Activated T-helper 2 cell treated with anti-CD3 and anti-CD28 coated beads, Interferon-gamma antibody, Interleukin-2, Interleukin-4, amounts not matched to agents 10 μg/mL and 5 μg/mL and 100 μg/mL, durations not matched to agents 14 hours and 24 hours and 36 hours (primary cell): ENCODE measurements at regions not wholly inside any gene's neighbourhood (a gene's known extent, or its start where the extent isn't known, plus 50 kb on each side); places are given as distances from the start of the nearest gene placed in this dataset.

Experiments
- DNase-seq: peaks from one replicate; pipeline ENCODE4 v3.0.0; 2021; ENCODE audit warnings: low spot score
- H3K27ac Mint-ChIP-seq: one replicate; pipeline ENCODE4 v1.8.0; 2021; ENCODE audit warnings: mixed read lengths
- H3K27me3 Mint-ChIP-seq: one replicate; pipeline ENCODE4 v1.8.0; 2021; ENCODE audit warnings: low read depth, mixed read lengths
- H3K36me3 Mint-ChIP-seq: one replicate; pipeline ENCODE4 v1.8.0; 2021; ENCODE audit warnings: low read depth, mixed read lengths
- H3K4me1 Mint-ChIP-seq: one replicate; pipeline ENCODE4 v1.8.0; 2021; ENCODE audit warnings: low read depth, mixed read lengths
- H3K4me3 Mint-ChIP-seq: one replicate; pipeline ENCODE4 v1.8.0; 2021; ENCODE audit warnings: low read depth, mild to moderate bottlenecking, moderate library complexity, mixed read lengths
- H3K9me3 Mint-ChIP-seq: one replicate; pipeline ENCODE4 v1.8.0; 2021; ENCODE audit warnings: mixed read lengths
- intact Hi-C: fragments of 100-400 bp; cut with micrococcal nuclease; formaldehyde crosslinking; loops from one replicate; pipeline ENCODE4 v1.15.1; 2023

- Mint-ChIP-seq H3K9me3 (no peaks in the 10 kb centered on the region), H3K36me3 (no peaks in the 10 kb centered on the region), H3K4me1 (no peaks in the 10 kb centered on the region), H3K27ac (no peak overlapping the region), H3K27me3 (no peaks in the 10 kb centered on the region), H3K4me3 (no peak overlapping the region)
- DNase-seq = no peak
- intact Hi-C loops = no loop called here
These were observed 119.3 kb upstream of the CST7 start for GRCh38 chr20:24829649-24830370.

GRCh38 chr20:24830649-24831048 lies 118.4 kb upstream of the CST7 start:
- no peak overlapping the region for H3K4me3 Mint-ChIP-seq
- DNase-seq = no peak
- no peaks in the 10 kb centered on the region for H3K4me1 Mint-ChIP-seq
- no peaks in the 10 kb centered on the region for H3K27me3 Mint-ChIP-seq
- intact Hi-C loops = no loop called here
- no peak overlapping the region for H3K27ac Mint-ChIP-seq
- no peaks in the 10 kb centered on the region for H3K36me3 Mint-ChIP-seq
- H3K9me3 Mint-ChIP-seq = no peaks in the 10 kb centered on the region

GRCh38 chr20:24831232-24831631 lies 117.8 kb upstream of the CST7 start:
- intact Hi-C loops = no loop called here
- Mint-ChIP-seq H3K27ac (no peak overlapping the region), H3K27me3 (no peaks in the 10 kb centered on the region), H3K4me1 (no peaks in the 10 kb centered on the region), H3K36me3 (no peaks in the 10 kb centered on the region), H3K4me3 (no peak overlapping the region), H3K9me3 (no peaks in the 10 kb centered on the region)
- no peak for DNase-seq

- H3K4me1 Mint-ChIP-seq = no peaks in the 10 kb centered on the region
- H3K36me3 Mint-ChIP-seq = no peaks in the 10 kb centered on the region
- H3K27me3 Mint-ChIP-seq = no peaks in the 10 kb centered on the region
- intact Hi-C loops = no loop called here
- DNase-seq = no peak
- H3K4me3 Mint-ChIP-seq = no peak overlapping the region
- no peak overlapping the region for H3K27ac Mint-ChIP-seq
- H3K9me3 Mint-ChIP-seq = no peaks in the 10 kb centered on the region
These were observed 116.6 kb upstream of the CST7 start for GRCh38 chr20:24832518-24832917.

GRCh38 chr20:24833592-24833991 lies 115.5 kb upstream of the CST7 start:
- no peak overlapping the region for H3K27ac Mint-ChIP-seq
- no peak for DNase-seq
- intact Hi-C loops = no loop called here
- no peak overlapping the region for H3K4me3 Mint-ChIP-seq
- H3K27me3 Mint-ChIP-seq = no peaks in the 10 kb centered on the region
- no peaks in the 10 kb centered on the region for H3K4me1 Mint-ChIP-seq
- H3K9me3 Mint-ChIP-seq = no peaks in the 10 kb centered on the region
- no peaks in the 10 kb centered on the region for H3K36me3 Mint-ChIP-seq

- DNase-seq = no peak
- intact Hi-C loops = no loop called here
- H3K4me3 Mint-ChIP-seq = no peak overlapping the region
- H3K27me3 Mint-ChIP-seq = no peaks in the 10 kb centered on the region
- no peaks in the 10 kb centered on the region for H3K9me3 Mint-ChIP-seq
- H3K27ac Mint-ChIP-seq = no peak overlapping the region
- H3K36me3 Mint-ChIP-seq = no peaks in the 10 kb centered on the region
- no peaks in the 10 kb centered on the region for H3K4me1 Mint-ChIP-seq
These were observed 114.8 kb upstream of the CST7 start for GRCh38 chr20:24834310-24834709.

- no peak for DNase-seq
- Mint-ChIP-seq H3K27ac (no peak overlapping the region), H3K4me3 (no peak overlapping the region), H3K27me3 (no peaks in the 10 kb centered on the region), H3K36me3 (no peaks in the 10 kb centered on the region), H3K4me1 (no peaks in the 10 kb centered on the region), H3K9me3 (no peaks in the 10 kb centered on the region)
- intact Hi-C loops = no loop called here
These were observed 113.9 kb upstream of the CST7 start for GRCh38 chr20:24835195-24835594.

- Mint-ChIP-seq H3K4me1 (no peaks in the 10 kb centered on the region), H3K4me3 (no peak overlapping the region), H3K27me3 (no peaks in the 10 kb centered on the region), H3K9me3 (no peaks in the 10 kb centered on the region), H3K27ac (no peak overlapping the region), H3K36me3 (no peaks in the 10 kb centered on the region)
- intact Hi-C loops = no loop called here
- DNase-seq = no peak
These were observed 113.0 kb upstream of the CST7 start for GRCh38 chr20:24836041-24836533.

GRCh38 chr20:24836661-24837299 lies 112.3 kb upstream of the CST7 start:
- H3K27me3 Mint-ChIP-seq = no peaks in the 10 kb centered on the region
- H3K9me3 Mint-ChIP-seq = no peaks in the 10 kb centered on the region
- H3K4me1 Mint-ChIP-seq = no peaks in the 10 kb centered on the region
- DNase-seq = no peak
- no peak overlapping the region for H3K27ac Mint-ChIP-seq
- no peaks in the 10 kb centered on the region for H3K36me3 Mint-ChIP-seq
- H3K4me3 Mint-ChIP-seq = no peak overlapping the region
- intact Hi-C loops = no loop called here

GRCh38 chr20:24837781-24838450 lies 111.2 kb upstream of the CST7 start:
- peaks cover 6% of the 10 kb centered on the region for H3K27me3 Mint-ChIP-seq
- intact Hi-C loops = no loop called here
- DNase-seq = no peak
- H3K27ac Mint-ChIP-seq = no peak overlapping the region
- H3K36me3 Mint-ChIP-seq = no peaks in the 10 kb centered on the region
- no peaks in the 10 kb centered on the region for H3K9me3 Mint-ChIP-seq
- no peaks in the 10 kb centered on the region for H3K4me1 Mint-ChIP-seq
- H3K4me3 Mint-ChIP-seq = no peak overlapping the region

GRCh38 chr20:24838546-24839535 lies 110.2 kb upstream of the CST7 start:
- Mint-ChIP-seq H3K27ac (no peak overlapping the region), H3K27me3 (peaks cover 13% of the 10 kb centered on the region), H3K4me3 (no peak overlapping the region), H3K4me1 (no peaks in the 10 kb centered on the region), H3K9me3 (no peaks in the 10 kb centered on the region), H3K36me3 (no peaks in the 10 kb centered on the region)
- DNase-seq = no peak
- intact Hi-C loops = no loop called here

- no peak overlapping the region for H3K4me3 Mint-ChIP-seq
- intact Hi-C loops = no loop called here
- H3K27me3 Mint-ChIP-seq = peaks cover 17% of the 10 kb centered on the region
- no peaks in the 10 kb centered on the region for H3K9me3 Mint-ChIP-seq
- no peak overlapping the region for H3K27ac Mint-ChIP-seq
- DNase-seq = no peak
- H3K4me1 Mint-ChIP-seq = no peaks in the 10 kb centered on the region
- no peaks in the 10 kb centered on the region for H3K36me3 Mint-ChIP-seq
These were observed 108.9 kb upstream of the CST7 start for GRCh38 chr20:24840121-24840713.
